Stomach smooth muscle (tissue), 2 donors: ENCODE measurements at regions not wholly inside any gene's neighbourhood (a gene's known extent, or its start where the extent isn't known, plus 50 kb on each side); places are given as distances from the start of the nearest gene placed in this dataset.

ENCODE experiments used
- H3K27ac ChIP-seq: one replicate; pipeline ENCODE4 v1.7.0; 2013; ENCODE audit warnings: mild to moderate bottlenecking, low read length, inconsistent platforms
- H3K27me3 ChIP-seq, 2 donors: one replicate each; pipeline ENCODE4 v1.7.0; 2013; ENCODE audit warnings: low read length in 2 of 2; ENCODE audit not compliant: insufficient read depth in 2 of 2, control insufficient read depth in 1 of 2
- H3K36me3 ChIP-seq, 2 donors: one replicate each; pipeline ENCODE4 v1.7.0; 2013; ENCODE audit warnings: low read length in 2 of 2; ENCODE audit not compliant: control insufficient read depth in 2 of 2, insufficient read depth in 2 of 2
- H3K4me1 ChIP-seq: one replicate; pipeline ENCODE4 v1.7.0; 2013; ENCODE audit warnings: low read length; ENCODE audit not compliant: control insufficient read depth, insufficient read depth
- H3K4me3 ChIP-seq, 2 donors: one replicate each; pipeline ENCODE4 v1.7.0; 2013; ENCODE audit warnings: low read length in 2 of 2
- H3K9ac ChIP-seq, 2 donors: one replicate each; pipeline ENCODE4 v1.7.0; 2013; ENCODE audit warnings: low read length in 2 of 2, mild to moderate bottlenecking in 1 of 2
- H3K9me3 ChIP-seq, 2 donors: one replicate each; pipeline ENCODE4 v1.7.0; 2013; ENCODE audit warnings: low read length in 2 of 2; ENCODE audit not compliant: control insufficient read depth in 2 of 2
- donor health status: healthy.
- donor health status: Pancreatic carcinoma.

GRCh38 chr10:118966076-118966849, 63.3 kb upstream of the NANOS1 start:
- H3K4me3 ChIP-seq: no peak overlapping the region
- H3K9ac ChIP-seq: no peak overlapping the region
- H3K4me1 ChIP-seq: no peaks in the 10 kb centered on the region
- H3K9me3 ChIP-seq: no peaks in the 10 kb centered on the region
- H3K27me3 ChIP-seq: no peaks in the 10 kb centered on the region
- no peaks in the 10 kb centered on the region for H3K36me3 ChIP-seq
- H3K27ac ChIP-seq: no peak overlapping the region

- Histone ChIP-seq H3K27me3 (no peaks in the 10 kb centered on the region), H3K4me1 (no peaks in the 10 kb centered on the region), H3K27ac (no peak overlapping the region), H3K9ac (no peak overlapping the region), H3K9me3 (no peaks in the 10 kb centered on the region), H3K4me3 (no peak overlapping the region), H3K36me3 (no peaks in the 10 kb centered on the region)
Observed at GRCh38 chr10:118966850-118967125, 62.7 kb upstream of the NANOS1 start.

- no peaks in the 10 kb centered on the region for H3K4me1 ChIP-seq
Observed at GRCh38 chr10:118967160-118967559, 62.4 kb upstream of the NANOS1 start.

GRCh38 chr10:118968060-118968459, 61.5 kb upstream of the NANOS1 start:
- Histone ChIP-seq H3K27ac (no peak overlapping the region), H3K9me3 (no peaks in the 10 kb centered on the region), H3K4me1 (no peaks in the 10 kb centered on the region), H3K27me3 (no peaks in the 10 kb centered on the region), H3K36me3 (no peaks in the 10 kb centered on the region), H3K9ac (no peak overlapping the region), H3K4me3 (no peak overlapping the region)

More at GRCh38 chr10:118967160-118967559, 62.4 kb upstream of the NANOS1 start:
- H3K9ac ChIP-seq: no peak overlapping the region
- no peaks in the 10 kb centered on the region for H3K36me3 ChIP-seq
- no peaks in the 10 kb centered on the region for H3K27me3 ChIP-seq
- no peak overlapping the region for H3K27ac ChIP-seq
- H3K4me3 ChIP-seq: no peak overlapping the region
- no peaks in the 10 kb centered on the region for H3K9me3 ChIP-seq

- H3K9me3 ChIP-seq: no peaks in the 10 kb centered on the region
- no peak overlapping the region for H3K9ac ChIP-seq
- no peak overlapping the region for H3K4me3 ChIP-seq
- no peaks in the 10 kb centered on the region for H3K36me3 ChIP-seq
- H3K4me1 ChIP-seq: no peaks in the 10 kb centered on the region
- H3K27me3 ChIP-seq: no peaks in the 10 kb centered on the region
- no peak overlapping the region for H3K27ac ChIP-seq
Observed at GRCh38 chr10:118968482-118968881, 61.0 kb upstream of the NANOS1 start.

- no peak overlapping the region for H3K9ac ChIP-seq
- H3K4me3 ChIP-seq: no peak overlapping the region
- no peaks in the 10 kb centered on the region for H3K36me3 ChIP-seq
- no peaks in the 10 kb centered on the region for H3K4me1 ChIP-seq
- peaks cover 0 to 4% of the 10 kb centered on the region in 2 donors for H3K9me3 ChIP-seq
- no peaks in the 10 kb centered on the region for H3K27me3 ChIP-seq
- no peak overlapping the region for H3K27ac ChIP-seq
Observed at GRCh38 chr10:118969014-118969413, 60.5 kb upstream of the NANOS1 start.

GRCh38 chr10:118970770-118971169, 58.7 kb upstream of the NANOS1 start:
- H3K4me1 ChIP-seq: no peaks in the 10 kb centered on the region
- H3K36me3 ChIP-seq: no peaks in the 10 kb centered on the region
- H3K27ac ChIP-seq: no peak overlapping the region
- no peak overlapping the region for H3K4me3 ChIP-seq
- peaks cover 0 to 5% of the 10 kb centered on the region in 2 donors for H3K9me3 ChIP-seq
- no peak overlapping the region for H3K9ac ChIP-seq
- no peaks in the 10 kb centered on the region for H3K27me3 ChIP-seq

GRCh38 chr10:118971187-118971586, 58.3 kb upstream of the NANOS1 start:
- H3K9ac ChIP-seq: no peak overlapping the region
- H3K9me3 ChIP-seq: peaks cover 0 to 8% of the 10 kb centered on the region in 2 donors
- H3K36me3 ChIP-seq: no peaks in the 10 kb centered on the region
- no peak overlapping the region for H3K27ac ChIP-seq
- H3K4me1 ChIP-seq: no peaks in the 10 kb centered on the region
- H3K27me3 ChIP-seq: no peaks in the 10 kb centered on the region
- H3K4me3 ChIP-seq: no peak overlapping the region

- no peaks in the 10 kb centered on the region for H3K36me3 ChIP-seq
- H3K27ac ChIP-seq: no peak overlapping the region
- no peak overlapping the region for H3K9ac ChIP-seq
- H3K27me3 ChIP-seq: no peaks in the 10 kb centered on the region
- no peak overlapping the region for H3K4me3 ChIP-seq
- peaks cover 0 to 9% of the 10 kb centered on the region in 2 donors for H3K9me3 ChIP-seq
- H3K4me1 ChIP-seq: no peaks in the 10 kb centered on the region
Observed at GRCh38 chr10:118971876-118972275, 57.6 kb upstream of the NANOS1 start.

- H3K9me3 ChIP-seq: peaks cover 0 to 9% of the 10 kb centered on the region in 2 donors
- no peaks in the 10 kb centered on the region for H3K4me1 ChIP-seq
- H3K4me3 ChIP-seq: no peak overlapping the region
- H3K27me3 ChIP-seq: no peaks in the 10 kb centered on the region
- H3K9ac ChIP-seq: no peak overlapping the region
- no peaks in the 10 kb centered on the region for H3K36me3 ChIP-seq
- no peak overlapping the region for H3K27ac ChIP-seq
Observed at GRCh38 chr10:118973744-118974143, 55.8 kb upstream of the NANOS1 start.

- H3K4me3 ChIP-seq: no peak overlapping the region
- H3K4me1 ChIP-seq: no peaks in the 10 kb centered on the region
- H3K9me3 ChIP-seq: peaks cover 0 to 9% of the 10 kb centered on the region in 2 donors
- H3K27ac ChIP-seq: no peak overlapping the region
- H3K36me3 ChIP-seq: no peaks in the 10 kb centered on the region
- H3K27me3 ChIP-seq: no peaks in the 10 kb centered on the region
- no peak overlapping the region for H3K9ac ChIP-seq
Observed at GRCh38 chr10:118974951-118975350, 54.6 kb upstream of the NANOS1 start.
